NT2/D1 (cell line): ENCODE measurements at regions not wholly inside any gene's neighbourhood (a gene's known extent, or its start where the extent isn't known, plus 50 kb on each side); places are given as distances from the start of the nearest gene placed in this dataset.
A peak's percentile ranks its signal among the peaks of the same experiment; 100 is the strongest.

Experiments used
- DNase-seq: peaks from one replicate; pipeline ENCODE4 v3.0.0-alpha.2; 2011; ENCODE audit warnings: low read depth, low spot score
- H3K27me3 ChIP-seq: 2 replicates; pipeline ENCODE4 v1.6.0; 2011; ENCODE audit warnings: mild to moderate bottlenecking; ENCODE audit not compliant: insufficient read length, insufficient read depth
- H3K36me3 ChIP-seq: 2 replicates; pipeline ENCODE4 v1.6.1; 2011; ENCODE audit warnings: mild to moderate bottlenecking, low read length, mixed read lengths; ENCODE audit not compliant: insufficient read depth, insufficient read length
- H3K4me1 ChIP-seq: 2 replicates; pipeline ENCODE4 v1.5.1; 2011; ENCODE audit not compliant: insufficient read depth, insufficient read length
- H3K4me3 ChIP-seq: 2 replicates; pipeline ENCODE4 v1.5.1; 2011; ENCODE audit warnings: low read depth; ENCODE audit not compliant: insufficient read length
- H3K9ac ChIP-seq: 2 replicates; pipeline ENCODE4 v1.6.0; 2011; ENCODE audit warnings: low read depth; ENCODE audit not compliant: insufficient read length
- H3K9me3 ChIP-seq: 2 replicates; pipeline ENCODE4 v1.5.1; 2011; ENCODE audit warnings: mild to moderate bottlenecking, low read length; ENCODE audit not compliant: insufficient read depth
- SUZ12 ChIP-seq: IDR thresholded peaks from 2 replicates; pipeline ENCODE4 v1.6.1; 2011; ENCODE audit not compliant: insufficient read length, insufficient read depth; ENCODE audit errors: extremely low read depth
- YY1 ChIP-seq: IDR thresholded peaks from 2 replicates; pipeline ENCODE4 v1.6.1; 2011; ENCODE audit not compliant: insufficient read length, insufficient read depth
- ZNF274 ChIP-seq: IDR thresholded peaks from 2 replicates; pipeline ENCODE4 v1.6.1; 2011; ENCODE audit warnings: mild to moderate bottlenecking, low read depth, low read length

- H3K4me1 ChIP-seq, result peaks cover 10% of the 10 kb centered on the region
- no peaks in the 10 kb centered on the region for H3K36me3 ChIP-seq
- peak; percentile 78 for DNase-seq
- H3K4me3 ChIP-seq, result no peak overlapping the region
- TF ChIP-seq SUZ12 (no peak), ZNF274 (no peak), YY1 (no peak)
- H3K9ac ChIP-seq, result peak overlapping the region; percentile 54
- no peaks in the 10 kb centered on the region for H3K9me3 ChIP-seq
- no peaks in the 10 kb centered on the region for H3K27me3 ChIP-seq
Measured at GRCh38 chr1:234743791-234744611, 134.0 kb upstream of the IRF2BP2 start.

- no peaks in the 10 kb centered on the region for H3K9me3 ChIP-seq
- no peak for TF ChIP-seq YY1
- TF ChIP-seq SUZ12, result no peak
- TF ChIP-seq ZNF274, result no peak
- H3K4me3 ChIP-seq, result no peak overlapping the region
- H3K4me1 ChIP-seq, result peaks cover 10% of the 10 kb centered on the region
- H3K27me3 ChIP-seq, result no peaks in the 10 kb centered on the region
- no peak overlapping the region for H3K9ac ChIP-seq
- DNase-seq, result no peak
- no peaks in the 10 kb centered on the region for H3K36me3 ChIP-seq
Measured at GRCh38 chr1:234742622-234743021, 132.6 kb upstream of the IRF2BP2 start.

- Histone ChIP-seq H3K9me3 (no peaks in the 10 kb centered on the region), H3K36me3 (no peaks in the 10 kb centered on the region), H3K4me1 (peaks cover 5% of the 10 kb centered on the region), H3K4me3 (no peak overlapping the region), H3K27me3 (no peaks in the 10 kb centered on the region), H3K9ac (no peak overlapping the region)
- TF ChIP-seq YY1 (no peak), SUZ12 (no peak)
- DNase-seq, result no peak
Measured at GRCh38 chr1:234737967-234738314, 128.0 kb upstream of the IRF2BP2 start.

- Histone ChIP-seq H3K9me3 (no peaks in the 10 kb centered on the region), H3K36me3 (no peaks in the 10 kb centered on the region), H3K27me3 (no peaks in the 10 kb centered on the region), H3K9ac (no peak overlapping the region), H3K4me1 (peaks cover 8% of the 10 kb centered on the region), H3K4me3 (no peak overlapping the region)
- no peak for TF ChIP-seq SUZ12
- TF ChIP-seq YY1, result no peak
- TF ChIP-seq ZNF274, result no peak
- DNase-seq, result no peak
Measured at GRCh38 chr1:234735916-234736315, 125.9 kb upstream of the IRF2BP2 start.

GRCh38 chr1:234735476-234735875 lies 125.5 kb upstream of the IRF2BP2 start:
- no peaks in the 10 kb centered on the region for H3K27me3 ChIP-seq
- no peaks in the 10 kb centered on the region for H3K9me3 ChIP-seq
- no peaks in the 10 kb centered on the region for H3K36me3 ChIP-seq
- TF ChIP-seq SUZ12 (no peak), ZNF274 (no peak), YY1 (no peak)
- no peak overlapping the region for H3K9ac ChIP-seq
- peaks cover 8% of the 10 kb centered on the region for H3K4me1 ChIP-seq
- H3K4me3 ChIP-seq, result no peak overlapping the region
- no peak for DNase-seq

GRCh38 chr1:234734869-234735268 lies 124.9 kb upstream of the IRF2BP2 start:
- Histone ChIP-seq H3K9me3 (no peaks in the 10 kb centered on the region), H3K36me3 (no peaks in the 10 kb centered on the region), H3K4me1 (peaks cover 11% of the 10 kb centered on the region), H3K4me3 (no peak overlapping the region), H3K9ac (no peak overlapping the region), H3K27me3 (no peaks in the 10 kb centered on the region)
- TF ChIP-seq ZNF274, result no peak
- TF ChIP-seq SUZ12, result no peak
- no peak for TF ChIP-seq YY1
- no peak for DNase-seq

GRCh38 chr1:234734412-234734835 lies 124.4 kb upstream of the IRF2BP2 start:
- Histone ChIP-seq H3K27me3 (no peaks in the 10 kb centered on the region), H3K36me3 (no peaks in the 10 kb centered on the region), H3K4me3 (no peak overlapping the region), H3K4me1 (peaks cover 11% of the 10 kb centered on the region), H3K9me3 (no peaks in the 10 kb centered on the region), H3K9ac (no peak overlapping the region)
- DNase-seq, result no peak
- no peak for TF ChIP-seq YY1
- no peak for TF ChIP-seq ZNF274
- TF ChIP-seq SUZ12, result no peak
